Progenitor cell of endocrine pancreas (in vitro differentiated cells): ENCODE measurements at regions not wholly inside any gene's neighbourhood (a gene's known extent, or its start where the extent isn't known, plus 50 kb on each side); places are given as distances from the start of the nearest gene placed in this dataset.

Experiments used
- DNase-seq: peaks from one replicate; pipeline ENCODE4 v3.0.0; 2021; ENCODE audit warnings: low spot score; ENCODE audit not compliant: unreplicated experiment
- H3K27ac Mint-ChIP-seq: 2 replicates; pipeline ENCODE4 v1.8.0; 2021; ENCODE audit warnings: mild to moderate bottlenecking, moderate library complexity, mixed read lengths
- H3K27me3 Mint-ChIP-seq: 2 replicates; pipeline ENCODE4 v1.8.0; 2021; ENCODE audit warnings: mixed read lengths
- H3K36me3 Mint-ChIP-seq: 2 replicates; pipeline ENCODE4 v1.8.0; 2022; ENCODE audit warnings: mixed read lengths; ENCODE audit not compliant: insufficient read depth
- H3K4me1 Mint-ChIP-seq: 2 replicates; pipeline ENCODE4 v1.8.0; 2021; ENCODE audit warnings: low read depth, mixed read lengths
- H3K4me3 Mint-ChIP-seq: 2 replicates; pipeline ENCODE4 v1.8.0; 2021; ENCODE audit warnings: low read depth, mild to moderate bottlenecking, moderate library complexity, mixed read lengths
- H3K9me3 Mint-ChIP-seq: 2 replicates; pipeline ENCODE4 v1.8.0; 2021; ENCODE audit warnings: low read depth, mixed read lengths
- TF ChIP-seq, protein P1 (sequence below): fragments of 200-600 bp; sonication (generic); IDR thresholded peaks from one replicate; pipeline ENCODE4 v1.5.0; 2021; ENCODE audit warnings: antibody characterized with exemption, mild to moderate bottlenecking; ENCODE audit not compliant: unreplicated experiment

DNA sequence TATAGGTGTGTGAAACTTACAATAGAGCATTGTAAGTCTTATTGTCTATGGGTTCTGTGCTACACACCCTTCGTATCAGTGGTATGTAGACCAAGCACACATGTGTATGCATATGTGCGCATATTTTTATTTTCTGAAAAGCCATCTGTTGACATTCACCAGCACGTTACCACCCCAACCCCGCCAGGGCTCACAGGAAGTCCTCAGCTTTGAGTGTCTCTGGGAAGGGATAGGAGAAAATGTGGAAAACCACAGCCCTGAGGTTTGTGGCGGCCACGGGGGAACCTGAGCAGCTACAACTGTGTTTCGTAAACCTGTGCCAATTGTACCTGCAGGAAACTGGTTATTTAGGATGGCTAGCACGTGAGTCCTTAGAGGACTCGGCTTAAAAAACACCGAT, 123.3 kb upstream of the PHACTR3 start:
- Mint-ChIP-seq H3K4me1 (no peaks in the 10 kb centered on the region), H3K9me3 (no peaks in the 10 kb centered on the region), H3K27me3 (peaks cover 12% of the 10 kb centered on the region), H3K36me3 (no peaks in the 10 kb centered on the region), H3K27ac (no peak overlapping the region), H3K4me3 (no peak overlapping the region)
- TF ChIP-seq, protein P1, sequence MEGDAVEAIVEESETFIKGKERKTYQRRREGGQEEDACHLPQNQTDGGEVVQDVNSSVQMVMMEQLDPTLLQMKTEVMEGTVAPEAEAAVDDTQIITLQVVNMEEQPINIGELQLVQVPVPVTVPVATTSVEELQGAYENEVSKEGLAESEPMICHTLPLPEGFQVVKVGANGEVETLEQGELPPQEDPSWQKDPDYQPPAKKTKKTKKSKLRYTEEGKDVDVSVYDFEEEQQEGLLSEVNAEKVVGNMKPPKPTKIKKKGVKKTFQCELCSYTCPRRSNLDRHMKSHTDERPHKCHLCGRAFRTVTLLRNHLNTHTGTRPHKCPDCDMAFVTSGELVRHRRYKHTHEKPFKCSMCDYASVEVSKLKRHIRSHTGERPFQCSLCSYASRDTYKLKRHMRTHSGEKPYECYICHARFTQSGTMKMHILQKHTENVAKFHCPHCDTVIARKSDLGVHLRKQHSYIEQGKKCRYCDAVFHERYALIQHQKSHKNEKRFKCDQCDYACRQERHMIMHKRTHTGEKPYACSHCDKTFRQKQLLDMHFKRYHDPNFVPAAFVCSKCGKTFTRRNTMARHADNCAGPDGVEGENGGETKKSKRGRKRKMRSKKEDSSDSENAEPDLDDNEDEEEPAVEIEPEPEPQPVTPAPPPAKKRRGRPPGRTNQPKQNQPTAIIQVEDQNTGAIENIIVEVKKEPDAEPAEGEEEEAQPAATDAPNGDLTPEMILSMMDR = no peak
- no peak for DNase-seq

DNA sequence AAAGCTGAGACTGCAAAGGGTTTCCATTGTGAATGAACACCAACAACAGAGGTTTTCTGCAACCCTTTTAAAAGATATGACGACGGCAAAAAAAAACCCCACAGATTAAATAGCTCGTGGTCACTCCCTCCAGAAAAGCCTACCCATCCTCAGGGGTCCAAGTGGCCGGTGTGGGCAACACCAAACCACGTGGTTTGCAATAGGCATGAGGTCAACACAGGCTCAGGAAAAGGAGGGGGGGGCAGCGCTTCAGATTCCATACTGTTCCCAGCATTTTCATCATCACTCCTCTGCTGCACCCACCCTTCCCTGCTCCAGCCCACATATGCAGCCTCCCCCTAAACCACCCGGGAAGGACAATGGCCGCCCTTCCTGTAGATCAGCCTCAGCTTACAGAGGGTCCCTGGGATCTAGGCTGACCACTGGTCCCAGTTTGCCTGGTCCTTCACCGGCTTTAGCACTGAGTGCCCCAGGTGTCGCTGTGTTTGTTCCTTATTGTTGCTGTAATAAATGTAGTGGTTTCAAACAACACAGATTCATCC, 122.8 kb upstream of the PHACTR3 start:
- no peak for DNase-seq
- Mint-ChIP-seq H3K4me1 (no peaks in the 10 kb centered on the region), H3K27me3 (peaks cover 12% of the 10 kb centered on the region), H3K27ac (no peak overlapping the region), H3K9me3 (no peaks in the 10 kb centered on the region), H3K4me3 (no peak overlapping the region), H3K36me3 (no peaks in the 10 kb centered on the region)
- TF ChIP-seq, protein P1 = no peak

GRCh38 chr20:59482351-59483187, 121.8 kb upstream of the PHACTR3 start:
- TF ChIP-seq, protein P1 = no peak
- Mint-ChIP-seq H3K9me3 (no peaks in the 10 kb centered on the region), H3K27ac (no peak overlapping the region), H3K27me3 (peaks cover 12% of the 10 kb centered on the region), H3K4me1 (no peaks in the 10 kb centered on the region), H3K36me3 (no peaks in the 10 kb centered on the region), H3K4me3 (no peak overlapping the region)
- no peak for DNase-seq

DNA sequence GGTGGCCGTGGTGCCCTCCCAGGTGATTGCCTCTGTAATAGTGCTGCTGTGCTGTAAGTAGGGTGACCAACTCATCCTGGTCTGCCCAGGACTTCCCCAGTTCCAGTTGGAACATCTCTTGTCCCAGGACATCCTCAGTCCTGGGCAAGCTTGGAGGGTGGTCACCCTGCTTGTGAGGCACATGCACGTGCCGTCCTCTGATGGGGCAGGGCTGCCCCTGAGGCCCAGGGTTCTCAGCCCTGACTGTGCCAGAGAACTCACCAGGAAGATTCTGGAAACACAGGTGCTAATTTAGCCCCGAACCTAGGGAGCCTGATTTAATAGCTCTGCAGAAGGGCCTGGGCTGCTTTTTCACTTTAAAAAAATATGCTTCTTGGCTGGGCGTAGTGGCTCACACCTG, 120.9 kb upstream of the PHACTR3 start:
- DNase-seq = no peak
- no peaks in the 10 kb centered on the region for H3K36me3 Mint-ChIP-seq
- TF ChIP-seq, protein P1 = no peak
- no peaks in the 10 kb centered on the region for H3K9me3 Mint-ChIP-seq
- peaks cover 12% of the 10 kb centered on the region for H3K27me3 Mint-ChIP-seq
- no peak overlapping the region for H3K27ac Mint-ChIP-seq
- H3K4me1 Mint-ChIP-seq = no peaks in the 10 kb centered on the region
- H3K4me3 Mint-ChIP-seq = no peak overlapping the region

DNA sequence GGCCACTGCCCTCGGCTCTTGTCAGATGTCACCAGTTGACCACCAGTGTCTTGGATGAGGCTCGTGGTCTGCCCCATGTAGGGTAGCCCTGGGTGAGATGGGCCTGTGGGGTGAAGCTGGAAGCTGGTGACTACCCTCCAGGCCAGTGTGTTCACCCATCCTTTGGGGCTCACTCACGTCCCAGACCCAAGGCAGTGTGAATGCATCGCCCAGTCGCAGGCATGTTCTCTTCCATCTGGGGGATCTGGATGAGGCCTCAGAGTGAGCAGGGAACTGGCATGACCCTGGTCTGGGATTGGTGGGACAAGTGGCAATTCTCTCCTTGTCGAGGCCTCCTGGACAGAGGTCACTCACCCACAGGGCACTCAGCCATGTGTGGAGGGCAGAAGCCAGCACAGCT, 120.1 kb upstream of the PHACTR3 start:
- no peak overlapping the region for H3K4me3 Mint-ChIP-seq
- H3K9me3 Mint-ChIP-seq = no peaks in the 10 kb centered on the region
- H3K36me3 Mint-ChIP-seq = no peaks in the 10 kb centered on the region
- H3K27ac Mint-ChIP-seq = no peak overlapping the region
- H3K4me1 Mint-ChIP-seq = no peaks in the 10 kb centered on the region
- DNase-seq = no peak
- peaks cover 12% of the 10 kb centered on the region for H3K27me3 Mint-ChIP-seq
- TF ChIP-seq, protein P1 = no peak
